GM21737 (cell line): ENCODE measurements at regions not wholly inside any gene's neighbourhood (a gene's known extent, or its start where the extent isn't known, plus 50 kb on each side); places are given as distances from the start of the nearest gene placed in this dataset.

Experiments
- ATAC-seq: cut with Tn5 transposase; IDR thresholded peaks from one replicate; pipeline ENCODE4 v1.9.1; 2021; ENCODE audit warnings: mild to moderate bottlenecking, moderate library complexity; ENCODE audit not compliant: unreplicated experiment

DNA sequence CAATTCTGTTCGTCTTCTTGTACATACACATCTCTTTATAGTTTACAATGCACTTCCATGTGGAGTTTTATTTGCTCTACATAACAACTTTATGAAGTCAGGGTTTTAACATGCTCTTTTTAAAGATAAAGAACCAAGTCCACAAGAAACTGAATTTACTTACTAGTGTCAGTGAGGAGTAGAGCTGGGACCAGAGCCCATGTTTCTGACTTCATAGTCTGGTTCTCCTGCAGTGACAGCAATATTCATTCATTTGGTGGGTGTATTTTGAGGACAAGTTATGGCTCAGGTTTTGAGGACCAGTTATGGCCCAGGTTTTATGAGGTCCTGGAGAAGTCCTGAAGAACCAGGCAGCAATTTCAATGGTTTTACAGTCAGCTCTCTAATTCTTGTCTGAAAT is 481.9 kb upstream of the TNC start:
- ATAC-seq = no peak

DNA sequence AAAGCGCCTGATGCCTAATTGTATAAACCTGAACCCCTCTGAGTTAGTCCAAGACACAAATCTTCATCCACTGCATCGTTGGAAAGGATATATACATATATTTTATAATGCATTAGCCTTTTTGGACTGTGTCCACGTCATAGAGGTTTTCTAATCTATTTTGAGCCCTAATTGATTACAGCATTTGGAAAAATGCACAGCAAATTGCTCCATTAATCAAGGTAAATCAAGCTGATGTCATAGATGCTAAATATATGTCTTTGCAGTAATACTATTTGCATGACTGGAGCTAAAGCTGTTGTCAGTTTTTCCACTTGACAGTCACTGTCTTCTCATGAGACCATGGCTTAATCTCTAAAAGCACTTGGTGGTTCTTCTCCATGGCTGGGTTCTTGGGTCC is 483.5 kb upstream of the TNC start:
- ATAC-seq = no peak

DNA sequence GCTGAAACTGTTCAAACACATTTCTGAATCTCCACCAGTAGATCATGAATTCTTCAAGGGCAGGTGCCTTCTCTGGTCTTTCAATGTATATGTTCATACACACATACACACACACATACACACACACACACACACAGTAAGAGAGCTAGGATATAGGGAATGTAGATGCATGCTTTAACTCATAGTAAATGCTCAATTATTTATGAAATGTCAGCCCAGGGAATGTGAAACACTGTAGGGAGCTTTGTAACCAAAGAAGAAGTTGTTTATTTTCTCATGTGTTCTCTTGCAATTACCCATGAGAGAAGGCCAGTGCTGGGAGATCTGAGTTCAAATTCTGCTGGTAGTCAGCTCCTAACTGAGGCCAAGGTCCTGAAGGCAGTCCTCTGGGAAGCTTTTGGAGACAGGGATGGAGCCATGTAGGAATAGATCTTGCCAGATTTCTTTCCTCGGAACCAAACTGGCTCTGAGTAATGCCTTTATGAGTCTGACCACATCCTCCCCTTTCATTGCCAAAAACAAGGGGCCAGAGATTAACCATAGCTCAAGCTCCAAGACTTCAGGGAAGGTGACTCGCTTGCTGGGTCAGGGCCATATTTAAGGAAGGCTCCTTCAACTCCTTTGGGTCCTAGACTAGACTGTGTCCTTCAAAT is 487.0 kb upstream of the TNC start:
- ATAC-seq = no peak

DNA sequence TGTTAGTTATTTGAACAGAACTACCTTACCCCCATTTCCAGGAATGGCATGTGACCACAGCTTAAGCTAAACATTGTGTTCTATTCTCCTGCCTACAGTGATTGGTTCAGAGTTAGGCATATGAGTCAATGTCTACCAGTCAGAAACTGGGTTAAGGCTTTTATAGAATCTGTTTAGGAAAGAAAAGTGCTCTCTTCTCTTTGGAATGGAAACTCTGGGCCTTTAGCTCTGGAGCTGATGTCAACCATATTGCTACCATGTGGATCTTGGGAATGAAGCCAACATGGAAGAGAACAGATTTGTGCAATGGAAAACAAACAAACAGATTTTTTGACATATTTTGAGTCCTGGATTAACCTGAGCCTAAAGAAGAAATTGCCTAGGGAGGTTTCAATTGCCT is 488.9 kb upstream of the TNC start:
- no peak for ATAC-seq

DNA sequence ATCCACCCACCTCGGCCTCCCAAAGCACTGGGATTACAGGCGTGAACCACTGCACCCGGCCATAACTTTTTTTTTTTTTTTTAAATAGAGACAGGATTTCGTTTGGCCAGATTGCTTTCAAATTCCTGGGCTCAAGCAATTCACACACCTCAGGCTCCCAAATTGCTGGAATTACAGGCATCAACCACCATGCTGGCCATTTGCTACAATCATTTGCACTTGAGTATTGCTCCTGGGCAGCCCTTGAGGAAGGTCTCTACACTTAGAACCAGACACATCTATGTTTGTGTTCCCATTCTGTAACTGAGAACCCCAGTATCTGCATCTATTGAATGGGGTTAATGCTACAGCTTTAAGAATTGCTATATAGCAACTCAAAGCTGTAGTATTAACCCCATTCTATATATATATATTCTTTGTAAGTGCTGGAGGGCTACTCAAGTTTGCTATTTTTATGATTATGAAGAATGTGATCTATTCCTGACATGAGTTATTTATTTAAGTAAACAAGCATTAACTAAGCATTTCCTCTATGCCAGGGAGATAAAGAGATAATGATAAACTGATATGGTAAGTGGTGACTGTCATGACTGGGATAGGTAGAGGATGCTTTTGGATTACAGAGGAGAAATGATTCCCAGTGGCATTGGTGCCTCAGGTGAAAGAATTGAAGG is 496.5 kb upstream of the TNC start:
- ATAC-seq = no peak

DNA sequence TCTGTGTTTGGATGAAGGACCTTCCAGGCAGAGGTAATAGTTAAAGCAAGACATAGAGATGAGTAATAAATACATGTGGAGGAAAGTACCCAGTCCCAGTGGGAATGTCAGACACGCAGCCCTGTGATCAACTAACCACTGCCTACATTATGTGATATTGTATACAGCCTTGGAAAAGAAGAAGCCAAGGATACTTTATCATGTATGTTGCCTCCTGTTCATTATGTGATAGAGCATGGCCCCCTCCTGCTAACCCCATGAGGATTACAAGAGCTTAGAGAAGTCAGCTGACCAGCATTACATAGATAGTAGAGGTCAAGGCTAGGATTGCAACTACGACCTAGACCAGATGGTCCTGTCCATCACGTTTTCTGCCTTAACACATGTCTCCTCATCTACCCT is 497.0 kb upstream of the TNC start:
- no peak for ATAC-seq

DNA sequence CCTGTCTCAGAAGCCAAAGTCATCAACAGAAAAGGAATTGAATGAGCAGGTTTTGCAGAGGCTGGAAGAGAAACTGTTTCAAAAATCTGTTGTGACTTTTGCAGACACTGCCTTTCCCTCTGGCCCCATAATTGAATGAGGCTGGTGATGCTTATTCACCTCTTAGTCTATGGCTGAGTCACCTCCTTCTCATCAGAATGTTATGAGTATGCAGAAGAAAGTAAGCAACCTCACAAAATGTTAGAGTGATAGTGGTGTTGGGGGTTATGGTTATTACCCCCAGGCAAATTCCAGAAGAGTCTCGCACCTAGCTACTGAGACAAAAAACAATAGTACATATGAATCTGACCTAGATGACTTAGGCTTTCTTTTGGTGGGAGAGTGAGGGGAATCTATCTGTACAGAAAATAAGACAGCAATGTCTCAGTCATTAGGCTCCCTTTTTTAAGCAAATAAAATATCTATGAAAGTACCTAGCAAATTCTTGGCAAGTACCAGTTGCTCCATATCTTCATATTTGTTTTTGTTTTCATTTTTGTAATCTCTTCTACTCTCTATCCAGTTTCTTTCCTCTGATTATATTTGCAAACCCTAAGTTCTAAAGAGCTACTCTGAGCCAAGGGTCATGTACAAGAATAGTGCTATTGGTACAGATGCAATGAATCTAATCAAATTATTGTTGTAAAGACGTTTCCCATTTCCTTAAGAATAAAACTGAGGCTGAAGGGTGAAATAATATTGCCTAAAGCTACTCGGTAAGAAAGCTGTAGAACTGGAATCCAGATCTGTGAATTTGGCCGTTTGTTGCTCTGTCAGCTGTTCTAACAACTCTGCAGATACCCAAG is 498.1 kb upstream of the TNC start:
- no peak for ATAC-seq

DNA sequence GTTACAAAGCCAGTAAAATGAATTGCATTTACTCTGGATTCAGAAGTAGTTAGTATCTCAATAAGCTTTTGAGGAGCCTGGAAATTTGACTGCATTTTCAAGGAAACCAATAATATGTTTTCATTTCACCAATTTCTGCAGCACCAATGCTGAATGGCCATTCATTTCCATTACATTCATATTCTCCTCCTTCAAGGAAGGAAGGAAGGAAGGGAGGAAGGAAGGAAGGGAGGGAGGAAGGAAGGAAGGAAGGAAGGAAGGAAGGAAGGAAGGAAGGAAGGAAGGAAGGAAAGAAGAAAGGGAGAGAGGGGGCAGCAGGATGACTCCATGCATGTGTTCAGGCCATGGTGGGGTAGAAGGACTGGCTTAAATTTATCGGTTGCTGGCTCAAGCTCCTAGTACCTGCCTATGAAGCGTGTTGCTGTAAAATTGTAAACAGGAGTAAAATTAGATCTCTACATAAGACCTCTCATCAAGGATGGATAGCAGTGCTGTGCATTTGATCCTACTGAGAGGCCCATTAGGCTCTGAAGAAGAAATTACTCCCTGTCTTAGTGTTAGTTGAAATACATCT is 498.8 kb upstream of the TNC start:
- no peak for ATAC-seq

DNA sequence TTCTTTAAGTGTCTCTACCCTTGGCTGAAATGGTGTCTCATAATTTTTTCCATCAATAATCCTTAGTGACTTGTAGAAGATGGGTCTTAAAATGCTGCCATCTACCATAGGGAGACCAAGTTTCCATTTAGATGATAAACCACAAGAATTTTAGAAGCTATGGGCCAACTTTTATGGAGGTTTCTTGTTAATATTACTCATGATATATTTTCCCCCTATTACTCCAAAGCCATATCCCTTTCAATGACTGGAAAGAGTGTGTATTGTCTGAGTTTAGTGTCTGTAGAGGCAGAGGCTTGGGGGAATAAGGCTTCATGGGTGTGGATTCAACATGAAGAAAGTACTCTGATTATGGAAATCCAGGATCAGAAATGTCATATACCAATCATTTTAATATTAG is 507.3 kb upstream of the TNC start:
- no peak for ATAC-seq

DNA sequence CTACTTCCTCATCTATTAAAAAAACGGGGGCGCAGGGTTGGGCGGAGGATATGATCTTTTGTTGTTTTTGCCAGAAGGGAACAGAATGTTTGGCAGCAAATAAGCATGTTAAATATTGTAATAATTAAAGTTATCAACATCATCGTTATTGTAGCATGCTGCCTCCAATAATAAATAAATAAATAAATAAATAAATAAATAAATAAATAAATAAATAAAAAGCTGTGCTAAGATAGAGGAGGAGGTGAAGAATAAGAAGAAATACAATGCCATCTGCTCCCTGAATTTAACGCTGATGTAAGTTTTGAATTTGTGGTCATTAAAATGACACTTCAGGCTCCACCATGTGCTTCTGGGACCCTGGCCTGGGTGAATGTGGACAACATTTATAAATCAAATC is 508.0 kb upstream of the TNC start:
- ATAC-seq = no peak

DNA sequence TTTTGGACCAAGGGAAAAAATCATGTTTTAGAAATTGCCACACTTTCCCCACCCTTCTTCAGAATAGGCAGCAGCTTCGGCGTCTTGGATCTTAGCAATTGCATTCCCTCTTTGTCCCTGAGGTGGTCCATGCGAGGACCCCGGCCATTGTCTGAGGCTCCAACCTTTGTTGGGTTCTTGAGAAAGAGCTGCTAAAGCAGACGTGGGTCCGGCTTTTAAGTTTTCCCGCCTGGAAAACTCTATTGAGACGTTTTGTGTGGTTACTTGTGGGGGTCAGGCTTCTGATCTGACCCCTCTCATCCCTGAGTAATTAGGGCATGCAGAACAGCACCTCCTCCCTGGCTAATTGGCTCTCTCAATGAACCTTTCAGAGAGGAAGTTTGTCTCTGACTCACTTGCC is 509.6 kb upstream of the TNC start:
- ATAC-seq = no peak

DNA sequence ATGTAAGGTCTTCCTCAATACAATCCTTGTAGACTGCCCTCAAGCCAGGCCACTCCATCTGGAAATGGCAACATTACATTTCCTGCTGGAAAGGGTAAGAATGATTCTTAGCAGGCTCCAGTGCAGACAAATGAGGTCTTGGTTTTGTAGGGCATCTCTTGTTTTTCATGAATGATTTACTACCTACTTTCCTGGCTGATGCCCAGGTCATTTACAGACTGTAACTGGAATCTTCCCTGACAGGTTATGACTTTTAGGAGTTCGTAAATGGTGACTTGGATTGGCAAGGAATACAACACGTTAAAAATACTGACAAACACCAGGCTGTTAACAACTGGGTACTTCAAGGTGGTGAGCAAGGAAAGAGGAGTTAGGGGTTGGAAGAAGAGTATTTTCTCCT is 510.5 kb upstream of the TNC start:
- ATAC-seq = no peak

DNA sequence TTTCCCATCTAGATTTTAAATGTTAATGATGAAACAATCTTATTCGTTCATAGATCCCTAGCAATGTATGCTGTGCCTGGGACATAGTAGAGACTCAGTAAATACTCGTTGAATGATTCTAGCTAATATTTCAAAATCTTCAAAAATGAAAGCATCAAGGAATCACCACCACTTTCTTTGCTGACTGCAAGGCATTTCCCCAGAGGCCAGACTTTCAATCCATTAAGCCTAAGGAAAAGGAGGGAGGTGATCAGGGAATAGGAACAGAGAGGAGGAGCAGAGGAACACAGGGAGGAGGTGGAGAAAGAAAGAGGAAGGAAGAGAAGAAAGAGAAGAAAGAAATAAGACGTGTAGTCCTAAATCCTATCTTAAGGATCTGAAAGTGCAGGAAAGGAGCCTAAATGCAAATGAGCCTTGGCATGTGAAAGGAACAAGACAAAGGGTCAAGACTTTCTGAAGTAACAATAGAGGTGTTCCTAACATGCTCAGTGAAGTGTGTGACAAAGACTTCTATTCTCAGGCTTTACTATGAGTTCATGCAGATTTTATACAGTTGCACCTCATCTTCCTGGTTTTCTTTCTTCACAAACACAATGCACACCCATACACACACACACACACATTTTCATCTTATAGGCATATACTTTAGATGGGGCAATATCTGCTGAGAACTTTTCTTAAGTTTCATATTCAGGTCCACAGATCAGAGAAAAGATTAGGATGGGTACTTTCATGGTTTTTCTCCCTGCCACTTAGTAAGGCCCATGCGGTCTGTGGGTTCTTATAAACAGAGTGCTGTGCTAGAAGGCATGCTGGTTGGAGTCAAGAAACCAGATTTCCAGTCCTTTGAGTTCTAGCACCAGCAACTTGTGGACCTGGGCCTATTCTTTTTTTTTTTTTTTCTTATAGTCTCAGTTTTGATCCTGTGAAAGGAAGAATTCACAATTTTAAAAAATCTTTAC is 512.2 kb upstream of the TNC start:
- ATAC-seq = no peak

DNA sequence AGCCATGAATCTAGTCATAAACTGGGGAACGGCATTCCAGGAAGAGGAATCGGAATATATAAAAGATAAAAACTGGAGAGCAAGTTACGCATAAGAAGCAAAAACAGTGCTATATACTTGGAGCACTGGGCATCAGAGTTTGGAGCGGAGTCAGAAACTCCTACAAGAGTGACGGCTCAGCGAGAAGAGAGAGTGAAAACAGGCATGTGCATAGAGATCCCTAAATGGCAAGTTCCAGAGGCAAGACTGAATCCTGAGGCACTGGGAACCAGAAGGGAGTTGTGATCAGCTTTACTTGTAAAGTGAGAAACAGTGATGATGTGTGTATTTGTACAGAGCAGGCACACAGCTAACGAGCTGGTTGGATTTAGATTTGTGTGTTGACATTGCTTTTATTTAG is 514.4 kb upstream of the TNC start:
- no peak for ATAC-seq

DNA sequence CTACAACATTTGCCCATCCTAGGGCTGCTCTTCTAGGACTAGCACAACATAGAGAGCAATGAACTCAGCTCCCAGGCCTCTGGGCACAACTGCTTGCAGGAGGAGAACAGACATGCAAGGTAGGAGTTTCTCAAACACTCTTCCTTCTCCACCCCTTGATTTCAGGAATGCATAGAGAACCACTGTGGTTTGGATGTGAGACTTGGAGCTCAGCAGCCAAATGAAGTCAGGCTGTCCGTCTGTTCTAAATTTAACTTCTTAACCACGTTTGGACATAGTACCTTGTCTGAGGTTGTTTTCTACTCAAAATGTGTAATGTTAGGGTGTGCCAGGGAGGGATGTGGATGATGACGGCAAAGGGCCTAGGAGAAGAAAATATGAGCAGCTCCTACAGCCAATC is 515.1 kb upstream of the TNC start:
- no peak for ATAC-seq

DNA sequence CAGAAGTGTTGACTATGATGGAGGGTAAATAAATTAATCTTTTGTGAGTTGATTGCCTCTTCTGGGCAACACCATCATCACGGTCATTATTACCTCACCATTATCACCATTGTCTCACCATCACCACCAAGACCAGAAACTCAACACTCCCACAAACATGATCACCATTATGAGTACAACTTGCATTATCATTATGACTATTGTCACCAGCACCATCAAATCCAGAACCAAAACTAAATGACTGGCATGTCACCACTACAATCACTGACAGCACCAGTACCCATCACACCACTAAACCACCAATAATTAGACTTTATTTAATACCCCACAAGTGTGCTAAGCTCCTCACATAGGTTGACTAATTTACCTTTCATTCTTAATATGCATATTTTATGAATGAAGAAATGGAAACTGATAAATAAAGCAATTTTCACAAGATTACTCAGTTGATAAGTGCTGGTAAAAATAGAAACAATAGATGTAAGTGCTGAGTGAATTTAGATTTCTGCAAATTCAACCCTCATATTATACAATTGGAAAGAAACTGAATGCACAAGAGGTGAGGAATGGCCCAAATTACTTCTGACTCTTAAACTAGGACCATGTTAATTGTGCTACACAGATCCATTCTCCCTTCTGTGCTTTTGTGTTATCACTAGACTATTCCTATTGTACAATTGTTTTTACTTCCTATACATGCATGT is 517.8 kb upstream of the PAPPA start:
- no peak for ATAC-seq

DNA sequence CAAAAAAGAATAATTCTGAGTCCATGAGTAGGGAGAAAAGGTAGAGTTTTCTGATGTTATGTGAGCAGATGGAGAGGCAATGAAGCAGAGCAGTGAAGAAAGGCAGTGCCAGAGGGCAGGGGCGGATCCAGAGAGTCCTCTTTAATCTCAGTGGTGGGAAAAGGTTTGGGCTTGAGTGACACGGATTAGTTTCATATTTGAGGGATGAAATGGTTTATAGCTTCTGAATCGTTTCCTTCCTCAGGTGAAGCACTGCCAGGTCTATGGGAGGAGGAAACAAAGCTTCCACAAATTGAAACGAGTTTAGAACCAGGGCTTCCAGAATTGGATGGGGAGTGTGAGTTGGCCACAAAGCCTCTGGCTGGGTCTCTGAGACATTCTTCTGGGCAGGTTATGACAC is 517.0 kb upstream of the PAPPA start:
- no peak for ATAC-seq

DNA sequence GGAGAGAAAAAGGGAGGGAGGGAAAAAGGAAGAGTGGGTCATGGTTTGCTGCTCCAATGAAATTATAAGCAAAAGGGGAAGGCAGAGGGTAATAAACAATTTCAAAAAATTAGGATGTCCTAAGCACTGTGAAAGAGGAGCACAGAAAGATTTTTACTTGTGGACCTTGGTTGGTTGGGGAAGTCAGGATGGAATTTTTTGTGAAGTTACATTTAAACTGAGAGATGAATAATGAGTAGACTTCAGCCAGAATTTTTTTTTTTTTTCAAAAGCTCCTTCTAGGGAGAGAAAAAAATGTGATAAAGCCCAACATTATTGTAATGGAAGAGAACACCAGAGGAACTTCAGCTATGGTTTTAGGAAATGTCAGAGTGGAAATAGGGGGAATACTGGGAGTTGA is 515.9 kb upstream of the PAPPA start:
- no peak for ATAC-seq

DNA sequence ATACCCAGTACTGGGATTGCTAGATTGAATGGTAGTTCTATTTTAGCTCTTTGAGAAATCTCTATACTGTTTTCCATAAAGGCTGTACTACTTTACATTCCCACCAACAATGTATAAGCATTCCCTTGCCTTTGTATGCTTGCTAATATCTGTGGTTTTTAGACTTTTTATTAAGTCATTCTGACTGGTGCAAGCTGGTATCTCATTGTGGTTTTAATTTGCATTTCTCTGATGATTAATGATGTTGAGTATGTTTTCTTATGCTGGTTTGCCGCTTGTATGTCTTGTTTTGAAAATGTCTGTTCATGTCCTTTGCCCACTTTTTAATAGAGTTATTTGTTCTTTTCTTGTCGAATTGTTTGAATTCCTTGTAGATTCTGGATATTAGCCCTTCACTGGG is 512.7 kb upstream of the PAPPA start:
- no peak for ATAC-seq

DNA sequence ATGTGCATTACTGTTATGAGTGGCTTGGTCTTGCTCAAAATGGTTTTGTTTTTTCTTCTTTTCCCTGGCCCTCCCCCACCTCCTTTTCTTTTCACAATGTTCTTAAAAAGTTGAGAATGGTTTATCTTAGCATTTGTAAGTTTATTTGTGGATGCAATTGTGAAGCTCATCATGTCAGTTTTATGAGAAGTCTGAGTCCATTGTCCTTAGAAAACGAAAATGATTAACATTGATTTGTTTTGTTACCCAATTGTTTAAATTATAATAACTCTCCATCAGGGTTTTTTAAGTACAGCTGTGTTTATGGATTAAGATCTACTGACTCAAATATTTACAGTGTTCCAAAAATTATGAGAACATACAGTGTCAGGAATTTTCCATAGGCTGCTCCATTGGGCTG is 511.3 kb upstream of the PAPPA start:
- ATAC-seq = no peak
